ENCODE measurements at regions not wholly inside any gene's neighbourhood (a gene's known extent, or its start where the extent isn't known, plus 50 kb on each side); places are given as distances from the start of the nearest gene placed in this dataset.

DNA sequence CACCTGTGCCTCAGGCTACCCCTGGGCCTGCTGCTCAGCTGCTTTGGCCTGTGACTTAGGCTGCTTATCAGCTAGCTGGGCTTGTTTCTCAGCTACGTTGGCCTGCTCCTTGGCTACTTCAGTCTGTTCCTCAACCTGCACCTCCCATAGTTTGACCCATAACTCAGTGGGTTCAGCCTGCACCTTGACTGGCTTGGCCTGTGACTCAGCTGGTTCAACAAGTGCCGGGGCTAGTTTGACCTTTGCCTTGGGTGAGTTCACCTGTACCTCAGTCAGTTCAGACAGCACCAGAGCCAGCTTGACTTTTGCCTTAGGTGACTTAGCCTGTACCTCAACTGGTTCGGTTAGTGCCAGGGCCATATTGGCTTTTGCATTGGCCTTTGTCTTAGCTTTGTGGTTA, 171.2 kb downstream of the MSN start:
- no peak for TF ChIP-seq POLR2AphosphoS5 (IDR thresholded peaks at IDR 0.05; ENCODE audit: low read depth, low read length)
- TF ChIP-seq, protein P1, sequence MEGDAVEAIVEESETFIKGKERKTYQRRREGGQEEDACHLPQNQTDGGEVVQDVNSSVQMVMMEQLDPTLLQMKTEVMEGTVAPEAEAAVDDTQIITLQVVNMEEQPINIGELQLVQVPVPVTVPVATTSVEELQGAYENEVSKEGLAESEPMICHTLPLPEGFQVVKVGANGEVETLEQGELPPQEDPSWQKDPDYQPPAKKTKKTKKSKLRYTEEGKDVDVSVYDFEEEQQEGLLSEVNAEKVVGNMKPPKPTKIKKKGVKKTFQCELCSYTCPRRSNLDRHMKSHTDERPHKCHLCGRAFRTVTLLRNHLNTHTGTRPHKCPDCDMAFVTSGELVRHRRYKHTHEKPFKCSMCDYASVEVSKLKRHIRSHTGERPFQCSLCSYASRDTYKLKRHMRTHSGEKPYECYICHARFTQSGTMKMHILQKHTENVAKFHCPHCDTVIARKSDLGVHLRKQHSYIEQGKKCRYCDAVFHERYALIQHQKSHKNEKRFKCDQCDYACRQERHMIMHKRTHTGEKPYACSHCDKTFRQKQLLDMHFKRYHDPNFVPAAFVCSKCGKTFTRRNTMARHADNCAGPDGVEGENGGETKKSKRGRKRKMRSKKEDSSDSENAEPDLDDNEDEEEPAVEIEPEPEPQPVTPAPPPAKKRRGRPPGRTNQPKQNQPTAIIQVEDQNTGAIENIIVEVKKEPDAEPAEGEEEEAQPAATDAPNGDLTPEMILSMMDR (IDR thresholded peaks at IDR 0.05): no peak
- no peak for TF ChIP-seq YY1 (IDR thresholded peaks at IDR 0.05; ENCODE audit: low read depth)
- no peak for TF ChIP-seq TAF1 (IDR thresholded peaks at IDR 0.05; ENCODE audit: borderline replicate concordance, low read depth, low read length)
- TF ChIP-seq JUND (IDR thresholded peaks at IDR 0.05): no peak
- TF ChIP-seq RFX5 (IDR thresholded peaks at IDR 0.05; ENCODE audit: low read length): no peak
